ENCODE measurements at regions not wholly inside any gene's neighbourhood (a gene's known extent, or its start where the extent isn't known, plus 50 kb on each side); places are given as distances from the start of the nearest gene placed in this dataset.

DNA sequence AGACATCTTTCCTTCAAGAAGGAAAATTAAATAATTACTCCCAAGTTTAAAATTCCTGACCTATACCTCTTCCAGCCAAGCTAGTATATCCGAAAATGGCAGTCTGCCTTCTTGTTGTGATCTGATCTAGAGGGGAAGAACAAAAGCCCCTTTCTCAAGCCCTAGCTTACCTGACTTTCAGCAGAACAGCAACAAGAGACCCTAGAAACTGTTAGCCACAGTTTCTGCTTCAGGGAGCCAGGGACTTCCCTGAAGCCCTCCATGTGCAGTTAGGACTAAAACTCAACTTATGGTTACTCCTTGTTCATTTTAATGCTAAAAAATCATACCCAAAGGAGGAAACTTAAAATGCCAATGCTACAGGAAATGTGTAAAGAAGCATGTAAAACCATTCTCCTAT, 366.7 kb upstream of the CTNND2 start:
- H3K36me3 ChIP-seq = no peaks in the 10 kb centered on the region
- intact Hi-C loops (cut with micrococcal nuclease) = no loop called here
- TF ChIP-seq, protein P1, sequence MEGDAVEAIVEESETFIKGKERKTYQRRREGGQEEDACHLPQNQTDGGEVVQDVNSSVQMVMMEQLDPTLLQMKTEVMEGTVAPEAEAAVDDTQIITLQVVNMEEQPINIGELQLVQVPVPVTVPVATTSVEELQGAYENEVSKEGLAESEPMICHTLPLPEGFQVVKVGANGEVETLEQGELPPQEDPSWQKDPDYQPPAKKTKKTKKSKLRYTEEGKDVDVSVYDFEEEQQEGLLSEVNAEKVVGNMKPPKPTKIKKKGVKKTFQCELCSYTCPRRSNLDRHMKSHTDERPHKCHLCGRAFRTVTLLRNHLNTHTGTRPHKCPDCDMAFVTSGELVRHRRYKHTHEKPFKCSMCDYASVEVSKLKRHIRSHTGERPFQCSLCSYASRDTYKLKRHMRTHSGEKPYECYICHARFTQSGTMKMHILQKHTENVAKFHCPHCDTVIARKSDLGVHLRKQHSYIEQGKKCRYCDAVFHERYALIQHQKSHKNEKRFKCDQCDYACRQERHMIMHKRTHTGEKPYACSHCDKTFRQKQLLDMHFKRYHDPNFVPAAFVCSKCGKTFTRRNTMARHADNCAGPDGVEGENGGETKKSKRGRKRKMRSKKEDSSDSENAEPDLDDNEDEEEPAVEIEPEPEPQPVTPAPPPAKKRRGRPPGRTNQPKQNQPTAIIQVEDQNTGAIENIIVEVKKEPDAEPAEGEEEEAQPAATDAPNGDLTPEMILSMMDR (IDR thresholded peaks at IDR 0.05; ENCODE audit: borderline replicate concordance) = no peak
- H3K9me3 ChIP-seq (replicated peaks) = peaks cover 3% of the 10 kb centered on the region
- DNase-seq = no peak
- H3K27ac ChIP-seq (replicated peaks) = no peak overlapping the region
- H3K4me3 ChIP-seq = no peak overlapping the region
- H3K27me3 ChIP-seq (ENCODE audit: low read depth) = no peaks in the 10 kb centered on the region
- no peaks in the 10 kb centered on the region for H3K4me1 ChIP-seq

DNA sequence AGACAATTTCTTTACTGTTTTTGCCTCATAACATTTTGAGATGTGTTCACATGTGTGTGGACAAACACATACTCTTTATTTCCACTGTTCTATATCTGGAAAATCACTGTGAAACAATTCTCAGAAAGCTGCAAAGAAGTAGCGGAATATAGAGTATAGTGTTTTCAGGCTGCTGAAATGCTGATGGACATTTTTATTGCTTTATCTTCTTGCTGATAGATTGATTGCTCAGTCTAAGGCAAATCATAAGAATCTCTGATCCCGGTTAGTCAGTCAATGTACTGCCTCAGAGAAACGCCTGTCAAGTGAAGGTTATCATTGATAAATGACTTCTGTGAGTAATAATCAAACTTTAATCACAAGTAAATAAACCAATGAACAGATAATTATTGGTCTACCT, 364.9 kb upstream of the CTNND2 start:
- Histone ChIP-seq H3K4me3 (no peak overlapping the region), H3K27ac (replicated peaks) (no peak overlapping the region), H3K4me1 (no peaks in the 10 kb centered on the region), H3K27me3 (ENCODE audit: low read depth) (no peaks in the 10 kb centered on the region), H3K36me3 (no peaks in the 10 kb centered on the region), H3K9me3 (replicated peaks) (peaks cover 3% of the 10 kb centered on the region)
- DNase-seq = no peak
- TF ChIP-seq, protein P1 (IDR thresholded peaks at IDR 0.05; ENCODE audit: borderline replicate concordance) = no peak
- intact Hi-C loops (cut with micrococcal nuclease) = no loop called here

DNA sequence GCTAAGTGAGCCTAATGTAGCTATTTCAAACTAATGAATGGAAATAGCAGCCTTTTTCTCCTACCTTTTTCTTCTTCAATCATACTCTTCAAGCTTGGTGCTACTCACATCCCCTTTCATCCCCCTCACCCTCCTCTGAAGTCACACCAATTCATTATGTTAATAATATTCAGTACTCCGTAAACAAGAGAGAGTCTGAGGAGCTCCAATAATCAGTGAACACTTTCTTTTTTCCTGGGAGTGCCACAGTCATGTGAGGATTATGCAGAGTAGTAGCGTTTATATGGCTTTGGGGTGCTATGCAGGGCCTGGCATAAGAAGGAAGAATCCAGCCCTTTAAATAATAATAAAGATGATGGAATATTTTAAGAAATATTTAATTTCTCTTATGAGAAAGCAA, 354.3 kb upstream of the CTNND2 start:
- Histone ChIP-seq H3K4me1 (no peaks in the 10 kb centered on the region), H3K9me3 (replicated peaks) (peaks cover 7% of the 10 kb centered on the region), H3K36me3 (no peaks in the 10 kb centered on the region), H3K27ac (replicated peaks) (no peak overlapping the region), H3K4me3 (no peak overlapping the region), H3K27me3 (ENCODE audit: low read depth) (no peaks in the 10 kb centered on the region)
- intact Hi-C loops (cut with micrococcal nuclease) = no loop called here
- TF ChIP-seq, protein P1 (IDR thresholded peaks at IDR 0.05; ENCODE audit: borderline replicate concordance) = no peak
- no peak for DNase-seq

DNA sequence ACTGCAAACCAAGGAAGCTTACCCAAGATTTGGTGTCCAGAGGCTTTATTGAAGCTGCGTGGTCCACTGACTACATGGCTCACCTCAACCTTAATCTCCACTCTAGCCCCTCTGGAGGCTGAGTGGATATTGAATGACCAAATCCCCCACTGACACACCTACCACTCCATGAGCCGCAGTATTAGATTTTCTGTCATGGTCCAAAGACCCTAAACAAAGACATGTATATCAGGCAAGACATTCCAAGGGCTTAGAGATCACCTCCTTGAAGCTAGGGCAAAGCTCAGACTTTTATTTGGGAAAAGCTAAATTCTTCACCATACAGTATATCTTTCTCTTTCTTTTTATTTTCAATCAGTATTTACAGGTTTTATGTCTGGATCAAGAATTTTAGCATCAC, 346.2 kb upstream of the CTNND2 start:
- no peak overlapping the region for H3K4me3 ChIP-seq
- TF ChIP-seq, protein P1 (IDR thresholded peaks at IDR 0.05; ENCODE audit: borderline replicate concordance) = no peak
- H3K27me3 ChIP-seq (ENCODE audit: low read depth) = no peaks in the 10 kb centered on the region
- H3K27ac ChIP-seq (replicated peaks) = no peak overlapping the region
- no peaks in the 10 kb centered on the region for H3K9me3 ChIP-seq (replicated peaks)
- no peaks in the 10 kb centered on the region for H3K4me1 ChIP-seq
- intact Hi-C loops (cut with micrococcal nuclease) = no loop called here
- H3K36me3 ChIP-seq = no peaks in the 10 kb centered on the region
- no peak for DNase-seq

DNA sequence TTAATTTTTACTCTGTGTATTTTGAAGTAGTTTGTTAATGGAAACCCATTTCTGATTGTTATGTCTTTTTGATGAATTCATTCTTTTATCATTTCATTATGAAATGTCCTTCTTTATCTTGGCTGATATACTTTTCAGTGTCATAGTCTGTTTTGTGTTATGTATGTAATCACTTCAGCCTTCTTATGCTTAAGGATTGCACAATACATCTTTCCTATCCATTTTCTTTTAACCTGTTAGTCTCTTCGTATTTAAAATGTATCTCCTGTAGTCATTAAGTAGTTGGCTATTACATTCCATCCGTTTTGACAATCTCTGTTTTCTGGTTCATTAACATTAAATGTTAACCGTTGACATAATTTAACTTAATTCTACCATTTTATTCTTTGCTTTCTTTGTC, 344.6 kb upstream of the CTNND2 start:
- no peaks in the 10 kb centered on the region for H3K36me3 ChIP-seq
- no peaks in the 10 kb centered on the region for H3K27me3 ChIP-seq (ENCODE audit: low read depth)
- no peak for DNase-seq
- TF ChIP-seq, protein P1 (IDR thresholded peaks at IDR 0.05; ENCODE audit: borderline replicate concordance) = no peak
- intact Hi-C loops (cut with micrococcal nuclease) = no loop called here
- H3K4me1 ChIP-seq = no peaks in the 10 kb centered on the region
- H3K4me3 ChIP-seq = no peak overlapping the region
- no peak overlapping the region for H3K27ac ChIP-seq (replicated peaks)
- no peaks in the 10 kb centered on the region for H3K9me3 ChIP-seq (replicated peaks)

DNA sequence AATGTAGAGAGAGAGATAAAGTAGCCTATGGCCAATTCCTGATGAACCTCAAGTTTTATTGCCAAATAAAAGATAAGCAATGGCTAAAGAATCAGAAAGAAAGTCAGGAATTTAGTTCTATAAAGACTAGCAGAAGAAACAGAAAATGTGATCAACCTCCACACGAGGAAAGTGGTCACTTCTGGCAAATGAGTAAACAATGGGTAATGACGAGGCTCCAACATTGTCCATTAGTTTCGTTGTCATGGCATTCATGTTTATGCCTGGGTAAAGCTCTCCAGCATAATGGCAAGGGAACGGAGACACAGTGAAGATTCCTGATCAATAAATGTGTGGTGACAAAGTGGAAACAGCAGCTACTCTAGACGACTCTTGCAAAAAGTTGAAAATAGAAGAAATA, 341.8 kb upstream of the CTNND2 start:
- TF ChIP-seq, protein P1 (IDR thresholded peaks at IDR 0.05; ENCODE audit: borderline replicate concordance) = no peak
- intact Hi-C loops (cut with micrococcal nuclease) = no loop called here

More for the DNA sequence above, 341.8 kb upstream of the CTNND2 start:
- H3K9me3 ChIP-seq (replicated peaks) = no peaks in the 10 kb centered on the region
- no peak for DNase-seq
- no peaks in the 10 kb centered on the region for H3K36me3 ChIP-seq
- H3K27me3 ChIP-seq (ENCODE audit: low read depth) = no peaks in the 10 kb centered on the region
- no peak overlapping the region for H3K4me3 ChIP-seq
- H3K4me1 ChIP-seq = no peaks in the 10 kb centered on the region
- H3K27ac ChIP-seq (replicated peaks) = no peak overlapping the region

Data from left ventricle myocardium inferior (tissue), 1 donor.